Prostate gland (tissue), 2 donors: ENCODE measurements at regions not wholly inside any gene's neighbourhood (a gene's known extent, or its start where the extent isn't known, plus 50 kb on each side); places are given as distances from the start of the nearest gene placed in this dataset.

Experiments
- DNase-seq: peaks from one replicate; pipeline ENCODE4 v3.0.0-alpha.2; 2019; ENCODE audit warnings: low spot score
- H3K27ac ChIP-seq, 2 donors: fragments of 200-600 bp; sonication (generic); 2 replicates each; pipeline ENCODE4 v1.5.1; 2017 to 2019
- H3K27me3 ChIP-seq: fragments of 200-600 bp; sonication (generic); replicated peaks from 2 replicates; pipeline ENCODE4 v1.5.1; 2019; ENCODE audit not compliant: insufficient read depth
- H3K36me3 ChIP-seq, 2 donors: fragments of 200-600 bp; sonication (generic); 1 replicate in 1 of 2; 2 replicates in 1 of 2; pipeline versions ENCODE4 v1.5.1 to v1.8.1; 2017 to 2019
- H3K4me1 ChIP-seq: fragments of 200-600 bp; sonication (generic); replicated peaks from 2 replicates; pipeline ENCODE4 v1.5.1; 2019
- H3K4me3 ChIP-seq, 2 donors: fragments of 200-600 bp; sonication (generic); 2 replicates each; pipeline ENCODE4 v1.5.1; 2017 to 2019
- H3K9me3 ChIP-seq: fragments of 200-600 bp; sonication (generic); 2 replicates; pipeline ENCODE4 v1.5.1; 2017
- CTCF ChIP-seq, 4 experiments: fragments of 200-600 bp in 2 of 4; fragments of 450-650 bp in 2 of 4; sonication (generic) in 2 of 4; IDR thresholded peaks; 1 replicate in 3 of 4; 2 replicates in 1 of 4; pipeline ENCODE4 v1.5.1; 2016 to 2019; ENCODE audit warnings: antibody characterized with exemption in 4 of 4, mild to moderate bottlenecking in 2 of 4, moderate library complexity in 2 of 4
- POLR2A ChIP-seq: fragments of 450-650 bp; IDR thresholded peaks from one replicate; pipeline ENCODE4 v1.6.1; 2016; ENCODE audit warnings: antibody characterized with exemption, mild to moderate bottlenecking
- POLR2AphosphoS5 ChIP-seq: sonication (generic); formaldehyde crosslinking; IDR thresholded peaks from one replicate; pipeline ENCODE4 v1.6.1; 2017; ENCODE audit warnings: antibody characterized with exemption
- WGBS: methylation state at CpG from one replicate; pipeline ENCODE4 v1.1.5; 2018; 5-methylcytosine and 5-hydroxymethylcytosine counted together
- intact Hi-C: fragments of 100-400 bp; cut with DNase I; formaldehyde crosslinking; loops from one replicate; pipeline ENCODE4 v1.14.2; 2022

DNA sequence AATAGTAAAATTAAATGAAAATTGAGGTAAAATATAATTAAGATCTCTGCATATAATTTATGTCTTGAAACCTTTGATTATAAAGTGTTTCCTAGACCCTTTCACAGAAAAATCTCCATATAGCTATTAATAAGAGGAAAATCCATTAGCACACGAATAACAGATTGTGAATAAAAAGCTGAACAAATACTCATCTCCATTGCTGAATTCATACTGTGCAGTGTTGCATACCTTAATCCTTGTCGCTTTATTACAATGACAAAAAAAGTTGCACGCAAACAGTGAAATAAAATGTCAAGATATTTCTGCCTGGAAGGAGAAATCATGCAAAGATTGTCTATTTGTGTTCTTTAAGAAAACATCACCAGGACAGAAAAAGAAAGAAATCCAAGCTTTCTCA lies 499.1 kb upstream of the TMPRSS15 start:
- H3K36me3 ChIP-seq, result no peaks in the 10 kb centered on the region
- H3K4me3 ChIP-seq, result no peak overlapping the region
- no peak for DNase-seq
- H3K4me1 ChIP-seq, result no peaks in the 10 kb centered on the region
- no peak for TF ChIP-seq CTCF (IDR thresholded peaks at IDR 0.05)
- no peak for TF ChIP-seq POLR2A
- TF ChIP-seq POLR2AphosphoS5, result no peak
- H3K27me3 ChIP-seq, result no peaks in the 10 kb centered on the region
- H3K27ac ChIP-seq, result no peak overlapping the region
- intact Hi-C loops, result no loop called here
- no peaks in the 10 kb centered on the region for H3K9me3 ChIP-seq
- WGBS, result 85% methylated on average over 3 of the region's 3 CpGs

GRCh38 chr21:18907076-18907475 lies 503.5 kb upstream of the TMPRSS15 start:
- Histone ChIP-seq H3K4me1 (no peaks in the 10 kb centered on the region), H3K4me3 (no peak overlapping the region), H3K27ac (no peak overlapping the region), H3K36me3 (no peaks in the 10 kb centered on the region), H3K27me3 (no peaks in the 10 kb centered on the region), H3K9me3 (no peaks in the 10 kb centered on the region)
- TF ChIP-seq POLR2AphosphoS5, result no peak
- no peak for TF ChIP-seq CTCF (IDR thresholded peaks at IDR 0.05)
- no peak for TF ChIP-seq POLR2A
- no peak for DNase-seq
- intact Hi-C loops, result no loop called here
- WGBS, result 27% methylated on average over 2 of the region's 2 CpGs

DNA sequence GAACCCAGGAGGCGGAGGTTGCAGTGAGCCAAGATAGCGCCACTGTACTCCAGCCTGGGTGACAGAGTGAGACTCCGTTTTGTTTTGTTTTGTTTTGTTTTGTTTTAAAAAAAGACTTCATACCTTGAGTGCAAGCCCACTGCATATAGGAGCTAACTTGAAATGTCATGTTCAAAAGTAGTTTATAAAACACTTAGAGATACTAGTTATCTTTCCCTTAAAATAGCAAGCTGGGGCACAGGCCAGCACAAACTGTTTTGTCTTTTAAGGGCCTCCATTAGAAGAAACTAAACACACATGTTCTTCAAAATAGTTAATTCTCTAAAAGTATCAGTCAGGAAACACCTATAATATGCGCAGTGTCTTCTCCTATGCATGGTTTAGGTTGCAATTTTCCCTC lies 505.1 kb upstream of the TMPRSS15 start:
- H3K27me3 ChIP-seq, result no peaks in the 10 kb centered on the region
- no peak overlapping the region for H3K27ac ChIP-seq
- H3K9me3 ChIP-seq, result no peaks in the 10 kb centered on the region
- H3K4me1 ChIP-seq, result no peaks in the 10 kb centered on the region
- intact Hi-C loops, result no loop called here
- no peak for DNase-seq
- 83% methylated on average over 4 of the region's 4 CpGs for WGBS
- no peaks in the 10 kb centered on the region for H3K36me3 ChIP-seq
- no peak overlapping the region for H3K4me3 ChIP-seq
- TF ChIP-seq CTCF (IDR thresholded peaks at IDR 0.05) (no peak), POLR2A (no peak), POLR2AphosphoS5 (no peak)

DNA sequence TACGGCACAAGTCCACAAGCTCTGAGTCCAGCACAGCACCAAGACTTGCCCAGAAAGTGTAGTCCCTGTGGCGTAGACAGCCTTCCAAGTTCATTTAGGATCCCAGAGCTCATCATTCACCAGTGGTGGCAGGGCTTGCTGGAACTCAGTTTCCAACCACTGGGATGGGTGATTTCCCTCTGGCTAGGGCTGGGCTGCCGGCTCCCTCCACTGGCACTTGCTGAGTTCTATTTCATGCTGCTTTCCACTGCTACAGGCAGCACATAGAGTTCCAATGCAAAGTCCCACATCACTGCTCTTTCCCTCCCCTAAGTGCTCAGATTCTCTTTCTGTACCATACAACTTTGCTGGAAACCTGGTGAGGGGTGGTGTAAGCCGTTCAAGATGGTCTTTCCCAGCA lies 510.3 kb upstream of the TMPRSS15 start:
- 93% methylated on average over 4 of the region's 4 CpGs for WGBS
- H3K36me3 ChIP-seq, result no peaks in the 10 kb centered on the region
- intact Hi-C loops, result no loop called here

More for the DNA sequence above, 510.3 kb upstream of the TMPRSS15 start:
- Histone ChIP-seq H3K27ac (no peak overlapping the region), H3K4me1 (no peaks in the 10 kb centered on the region), H3K27me3 (no peaks in the 10 kb centered on the region), H3K9me3 (no peaks in the 10 kb centered on the region), H3K4me3 (no peak overlapping the region)
- no peak for DNase-seq
- TF ChIP-seq POLR2A (no peak), CTCF (IDR thresholded peaks at IDR 0.05) (no peak), POLR2AphosphoS5 (no peak)
